Nephron (organoid): ENCODE measurements at regions not wholly inside any gene's neighbourhood (a gene's known extent, or its start where the extent isn't known, plus 50 kb on each side); places are given as distances from the start of the nearest gene placed in this dataset.

Experiments
- H3K27ac Mint-ChIP-seq, 3 experiments: 2 replicates each; pipeline ENCODE4 v1.8.0; 2020; ENCODE audit warnings: mixed read lengths in 3 of 3, mild to moderate bottlenecking in 2 of 3, moderate library complexity in 1 of 3
- H3K27me3 Mint-ChIP-seq: 2 replicates; pipeline ENCODE4 v1.8.0; 2021; ENCODE audit warnings: low read depth, mild to moderate bottlenecking, moderate library complexity, mixed read lengths
- H3K36me3 Mint-ChIP-seq: 2 replicates; pipeline ENCODE4 v1.8.0; 2020; ENCODE audit warnings: low read depth, mixed read lengths
- H3K4me1 Mint-ChIP-seq: 2 replicates; pipeline ENCODE4 v1.8.0; 2020; ENCODE audit warnings: mixed read lengths
- H3K4me3 Mint-ChIP-seq, 3 experiments: 2 replicates each; pipeline ENCODE4 v1.8.0; 2020; ENCODE audit warnings: mild to moderate bottlenecking in 3 of 3, mixed read lengths in 3 of 3, moderate library complexity in 2 of 3
- H3K9me3 Mint-ChIP-seq: 2 replicates; pipeline ENCODE4 v1.8.0; 2020; ENCODE audit warnings: mixed read lengths
- TF ChIP-seq, protein P1 (sequence below), 3 experiments: fragments of 200-600 bp; sonication (generic); IDR thresholded peaks; one replicate each; pipeline ENCODE4 v1.5.0; 2021; ENCODE audit warnings: antibody characterized with exemption in 3 of 3; ENCODE audit not compliant: unreplicated experiment in 3 of 3

DNA sequence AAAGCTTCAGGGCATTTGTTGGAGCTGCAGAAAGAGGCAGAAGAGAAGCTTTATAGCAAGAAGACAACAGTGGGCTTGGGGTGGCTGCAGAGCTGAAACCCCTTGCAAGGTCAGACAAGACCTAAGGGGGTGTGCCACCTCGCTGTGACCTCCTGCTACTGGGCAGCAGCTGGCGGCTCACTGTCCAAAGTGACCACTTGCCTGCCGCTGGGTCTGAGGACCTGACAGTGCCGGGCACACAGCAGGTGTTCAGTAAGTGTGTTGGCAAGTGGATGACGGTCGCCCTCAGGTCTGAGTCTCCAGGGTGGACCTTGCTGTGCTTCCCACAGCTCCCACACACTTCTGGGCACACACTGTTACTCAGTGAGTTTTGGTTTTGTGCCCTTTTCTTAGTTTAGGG lies 336.5 kb downstream of the C16orf95 start:
- Mint-ChIP-seq H3K4me1 (peaks cover 10% of the 10 kb centered on the region), H3K9me3 (no peaks in the 10 kb centered on the region), H3K36me3 (no peaks in the 10 kb centered on the region), H3K27ac (no peak overlapping the region), H3K27me3 (peaks cover 34% of the 10 kb centered on the region), H3K4me3 (no peak overlapping the region)
- TF ChIP-seq, protein P1, sequence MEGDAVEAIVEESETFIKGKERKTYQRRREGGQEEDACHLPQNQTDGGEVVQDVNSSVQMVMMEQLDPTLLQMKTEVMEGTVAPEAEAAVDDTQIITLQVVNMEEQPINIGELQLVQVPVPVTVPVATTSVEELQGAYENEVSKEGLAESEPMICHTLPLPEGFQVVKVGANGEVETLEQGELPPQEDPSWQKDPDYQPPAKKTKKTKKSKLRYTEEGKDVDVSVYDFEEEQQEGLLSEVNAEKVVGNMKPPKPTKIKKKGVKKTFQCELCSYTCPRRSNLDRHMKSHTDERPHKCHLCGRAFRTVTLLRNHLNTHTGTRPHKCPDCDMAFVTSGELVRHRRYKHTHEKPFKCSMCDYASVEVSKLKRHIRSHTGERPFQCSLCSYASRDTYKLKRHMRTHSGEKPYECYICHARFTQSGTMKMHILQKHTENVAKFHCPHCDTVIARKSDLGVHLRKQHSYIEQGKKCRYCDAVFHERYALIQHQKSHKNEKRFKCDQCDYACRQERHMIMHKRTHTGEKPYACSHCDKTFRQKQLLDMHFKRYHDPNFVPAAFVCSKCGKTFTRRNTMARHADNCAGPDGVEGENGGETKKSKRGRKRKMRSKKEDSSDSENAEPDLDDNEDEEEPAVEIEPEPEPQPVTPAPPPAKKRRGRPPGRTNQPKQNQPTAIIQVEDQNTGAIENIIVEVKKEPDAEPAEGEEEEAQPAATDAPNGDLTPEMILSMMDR (IDR thresholded peaks at IDR 0.05; ENCODE audit: unreplicated experiment in 3 of 3): no peak

DNA sequence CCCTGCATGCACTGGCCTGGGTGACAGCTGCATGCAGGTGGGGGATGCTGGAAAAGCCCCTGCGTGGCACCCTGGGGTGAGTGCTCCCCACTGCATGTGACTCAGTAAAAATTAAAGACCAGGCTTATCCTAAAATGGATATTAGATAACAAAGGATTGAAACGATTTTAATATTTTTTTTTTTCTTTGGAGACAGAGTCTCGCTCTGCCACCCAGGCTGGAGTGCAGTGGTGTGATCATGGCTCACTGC lies 334.9 kb downstream of the C16orf95 start:
- no peaks in the 10 kb centered on the region for H3K36me3 Mint-ChIP-seq
- peaks cover 29% of the 10 kb centered on the region for H3K27me3 Mint-ChIP-seq
- H3K9me3 Mint-ChIP-seq: no peaks in the 10 kb centered on the region
- TF ChIP-seq, protein P1 (IDR thresholded peaks at IDR 0.05; ENCODE audit: unreplicated experiment in 3 of 3): no peak
- no peaks in the 10 kb centered on the region for H3K4me1 Mint-ChIP-seq
- no peak overlapping the region for H3K4me3 Mint-ChIP-seq
- H3K27ac Mint-ChIP-seq: no peak overlapping the region

DNA sequence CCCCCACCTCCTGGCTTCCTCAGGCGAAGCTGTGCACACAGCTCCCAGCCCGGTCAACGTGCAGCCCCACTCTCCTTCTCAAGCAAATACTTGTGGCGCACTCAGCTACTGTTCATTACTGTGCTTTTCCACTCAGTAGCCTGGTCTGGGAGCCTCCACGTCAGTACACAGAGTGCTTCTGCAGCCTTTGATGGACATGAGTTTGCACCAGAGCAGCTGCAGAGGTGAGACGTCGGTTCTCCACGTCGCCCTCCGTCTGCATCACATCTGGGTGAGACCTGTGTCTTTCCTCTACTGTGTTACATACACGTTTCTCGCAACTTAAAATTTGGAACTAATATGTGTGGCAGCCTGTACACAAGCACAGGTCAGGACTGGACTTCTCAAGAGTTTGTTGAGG lies 334.3 kb downstream of the C16orf95 start:
- Mint-ChIP-seq H3K4me3 (no peak overlapping the region), H3K4me1 (no peaks in the 10 kb centered on the region), H3K27me3 (peaks cover 35% of the 10 kb centered on the region), H3K27ac (peak overlapping the region in 1 of 3 experiments; percentile 5), H3K36me3 (no peaks in the 10 kb centered on the region), H3K9me3 (no peaks in the 10 kb centered on the region)
- TF ChIP-seq, protein P1 (IDR thresholded peaks at IDR 0.05; ENCODE audit: unreplicated experiment in 3 of 3): no peak

DNA sequence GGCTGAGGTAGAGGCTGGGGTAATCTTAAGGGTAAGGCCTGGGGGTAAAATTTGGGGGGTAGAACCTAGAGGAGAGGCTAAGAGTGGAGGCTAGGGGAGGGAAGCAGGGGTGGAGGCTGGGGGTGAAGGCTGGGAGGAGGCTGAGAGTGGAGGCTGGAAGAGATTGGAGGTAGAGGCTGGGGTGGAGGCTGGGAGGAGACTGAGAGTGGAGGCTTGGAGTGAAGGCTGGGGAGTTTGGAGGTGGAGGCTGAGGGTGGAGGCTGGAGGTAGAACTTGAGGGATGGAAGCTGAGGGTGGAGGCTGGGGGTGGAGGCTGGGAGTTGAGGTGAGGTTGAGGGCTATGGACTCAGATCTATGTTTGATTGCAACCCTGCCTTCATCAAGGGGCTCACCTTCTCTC lies 333.6 kb downstream of the C16orf95 start:
- H3K27me3 Mint-ChIP-seq: peaks cover 37% of the 10 kb centered on the region
- H3K36me3 Mint-ChIP-seq: no peaks in the 10 kb centered on the region
- no peak overlapping the region for H3K4me3 Mint-ChIP-seq
- TF ChIP-seq, protein P1 (IDR thresholded peaks at IDR 0.05; ENCODE audit: unreplicated experiment in 3 of 3): no peak
- peaks cover 7% of the 10 kb centered on the region for H3K4me1 Mint-ChIP-seq
- H3K9me3 Mint-ChIP-seq: no peaks in the 10 kb centered on the region
- H3K27ac Mint-ChIP-seq: no peak overlapping the region

DNA sequence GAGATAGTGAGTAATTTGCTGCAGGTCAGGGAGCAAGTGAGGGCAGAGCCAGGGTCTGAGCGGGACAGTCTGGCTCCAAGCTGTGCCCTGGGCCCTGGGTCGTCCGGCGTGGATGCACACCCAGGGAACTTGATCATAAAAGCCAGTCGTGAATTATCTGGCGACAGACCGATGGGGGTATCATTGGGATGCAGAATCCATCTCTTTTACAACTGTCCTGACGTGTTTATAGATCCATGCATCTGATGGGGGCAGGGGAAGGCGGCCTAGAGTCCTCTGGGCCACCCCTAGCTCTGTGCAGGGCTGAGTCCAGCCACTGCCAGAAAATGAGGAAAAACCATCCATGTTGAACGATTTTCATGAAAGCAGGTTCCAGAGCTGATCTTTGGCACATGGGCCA lies 332.8 kb downstream of the C16orf95 start:
- no peaks in the 10 kb centered on the region for H3K9me3 Mint-ChIP-seq
- peak overlapping the region in 2 of 3 experiments; percentile 12 to 46 for H3K27ac Mint-ChIP-seq

DNA sequence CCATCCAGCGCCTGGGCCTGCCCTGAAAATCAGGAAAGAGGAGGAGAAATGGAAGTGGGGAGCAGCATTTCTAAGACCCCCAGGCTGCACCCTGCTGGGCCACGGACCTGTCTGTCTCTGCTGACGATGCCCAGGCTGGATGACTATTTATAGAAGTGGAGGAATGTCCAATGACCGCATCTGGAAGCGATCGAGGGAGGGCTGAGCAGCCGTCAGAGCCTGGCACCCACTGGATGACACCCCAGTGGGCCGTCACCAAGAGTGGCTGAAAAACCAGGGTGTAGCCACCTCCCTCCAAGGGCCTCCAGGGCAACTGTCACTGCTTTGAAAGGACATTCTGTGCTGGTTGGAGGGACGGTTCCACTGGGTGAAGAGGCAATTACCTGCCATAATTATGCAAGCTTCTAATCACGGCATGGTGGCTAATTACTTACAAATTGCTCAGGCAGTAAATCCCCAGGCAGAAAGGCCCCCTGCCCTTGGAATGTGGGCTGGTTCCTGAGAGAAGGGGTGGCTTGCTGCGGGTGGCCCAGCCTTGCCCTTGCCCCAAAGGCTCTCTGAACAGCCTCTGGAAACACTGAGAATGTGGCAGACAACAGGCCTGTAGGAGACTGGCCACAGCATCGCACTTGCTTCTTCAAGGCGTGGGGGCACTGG lies 332.1 kb downstream of the C16orf95 start:
- H3K27ac Mint-ChIP-seq: no peak overlapping the region
- peaks cover 16% of the 10 kb centered on the region for H3K4me1 Mint-ChIP-seq
- H3K36me3 Mint-ChIP-seq: no peaks in the 10 kb centered on the region
- no peak overlapping the region for H3K4me3 Mint-ChIP-seq
- no peaks in the 10 kb centered on the region for H3K9me3 Mint-ChIP-seq
- H3K27me3 Mint-ChIP-seq: peaks cover 44% of the 10 kb centered on the region
- TF ChIP-seq, protein P1 (IDR thresholded peaks at IDR 0.05; ENCODE audit: unreplicated experiment in 3 of 3): no peak

More for the DNA sequence above, 332.8 kb downstream of the C16orf95 start:
- Mint-ChIP-seq H3K36me3 (no peaks in the 10 kb centered on the region), H3K4me1 (peaks cover 11% of the 10 kb centered on the region), H3K27me3 (peaks cover 40% of the 10 kb centered on the region), H3K4me3 (no peak overlapping the region)
- TF ChIP-seq, protein P1 (IDR thresholded peaks at IDR 0.05; ENCODE audit: unreplicated experiment in 3 of 3): no peak
